Fibroblast of lung (primary cell): ENCODE measurements at regions not wholly inside any gene's neighbourhood (a gene's known extent, or its start where the extent isn't known, plus 50 kb on each side); places are given as distances from the start of the nearest gene placed in this dataset.
A peak's percentile ranks its signal among the peaks of the same experiment; 100 is the strongest.

Source experiments
- DNase-seq, 2 donors: peaks; one replicate each; pipeline versions ENCODE4 v3.0.0 to v3.0.0-alpha.2; 2010; ENCODE audit warnings: low read depth in 2 of 2
- H2AFZ ChIP-seq: 2 replicates; pipeline ENCODE4 v1.5.1; 2012; ENCODE audit warnings: low read length, control low read depth, inconsistent platforms
- H3K27ac ChIP-seq: 2 replicates; pipeline ENCODE4 v1.5.1; 2011; ENCODE audit warnings: low read length, control low read depth; ENCODE audit not compliant: insufficient read depth
- H3K27me3 ChIP-seq: 2 replicates; pipeline ENCODE4 v1.5.1; 2011; ENCODE audit warnings: mild to moderate bottlenecking, low read length; ENCODE audit not compliant: control insufficient read depth, insufficient read depth
- H3K36me3 ChIP-seq: 2 replicates; pipeline ENCODE4 v1.5.1; 2011; ENCODE audit warnings: low read length; ENCODE audit not compliant: control insufficient read depth, insufficient read depth
- H3K4me1 ChIP-seq: 2 replicates; pipeline ENCODE4 v1.5.1; 2011; ENCODE audit warnings: low read length; ENCODE audit not compliant: control insufficient read depth, insufficient read depth; ENCODE audit errors: extremely low read depth
- H3K4me2 ChIP-seq: 2 replicates; pipeline ENCODE4 v1.5.1; 2011; ENCODE audit warnings: low read length, control low read depth; ENCODE audit not compliant: insufficient read depth; ENCODE audit errors: extremely low read depth
- H3K4me3 ChIP-seq, 4 experiments: fragments of 200-600 bp in 1 of 4; sonication (generic) in 1 of 4; replicated peaks in 1 of 4; 2 replicates each; pipeline ENCODE4 v1.5.1; 2011 to 2016; ENCODE audit warnings: low read length in 4 of 4, low read depth in 3 of 4, mild to moderate bottlenecking in 3 of 4, control low read depth in 2 of 4, inconsistent platforms in 1 of 4, mixed read lengths in 1 of 4; ENCODE audit not compliant: insufficient read depth in 1 of 4; ENCODE audit errors: control extremely low read depth in 1 of 4
- H3K79me2 ChIP-seq: 2 replicates; pipeline ENCODE4 v1.5.1; 2012; ENCODE audit warnings: mild to moderate bottlenecking, low read length, inconsistent platforms; ENCODE audit not compliant: control insufficient read depth, insufficient read depth
- H3K9ac ChIP-seq: 2 replicates; pipeline ENCODE4 v1.5.1; 2011; ENCODE audit warnings: mild to moderate bottlenecking, low read length, control low read depth; ENCODE audit not compliant: insufficient read depth
- H3K9me3 ChIP-seq: 2 replicates; pipeline ENCODE4 v1.5.1; 2012; ENCODE audit warnings: low read depth, low read length; ENCODE audit not compliant: control insufficient read depth, insufficient read depth
- H4K20me1 ChIP-seq: 2 replicates; pipeline ENCODE4 v1.5.1; 2011; ENCODE audit warnings: low read length; ENCODE audit not compliant: control insufficient read depth, insufficient read depth; ENCODE audit errors: extremely low read depth
- CTCF ChIP-seq, 2 donors: IDR thresholded peaks in 1 of 2; conservative IDR thresholded peaks in 1 of 2; 1 replicate in 1 of 2; 2 replicates in 1 of 2; pipeline ENCODE4 v1.5.1; 2011 to 2012; ENCODE audit warnings: low read length in 2 of 2, control low read depth in 1 of 2, inconsistent platforms in 1 of 2, low read depth in 1 of 2, mild to moderate bottlenecking in 1 of 2
- EZH2 ChIP-seq: IDR thresholded peaks from 2 replicates; pipeline ENCODE4 v1.5.1; 2012; ENCODE audit warnings: low read length, control low read depth, mild to moderate bottlenecking; ENCODE audit errors: missing control alignments

GRCh38 chr13:109406376-109406992 lies 379.9 kb downstream of the IRS2 start:
- no peaks in the 10 kb centered on the region for H3K9me3 ChIP-seq
- no peaks in the 10 kb centered on the region for H3K4me1 ChIP-seq
- H3K4me3 ChIP-seq = no peak overlapping the region
- TF ChIP-seq EZH2 = no peak
- no peak for TF ChIP-seq CTCF (conservative IDR thresholded peaks at IDR 0.05 in 1 of 2, IDR thresholded peaks at IDR 0.05 in 1 of 2; ENCODE audit: low read depth in 1 of 2, low read length in 2 of 2)
- H3K27me3 ChIP-seq = no peaks in the 10 kb centered on the region
- no peaks in the 10 kb centered on the region for H4K20me1 ChIP-seq
- no peak overlapping the region for H3K4me2 ChIP-seq
- DNase-seq = no peak
- no peak overlapping the region for H3K27ac ChIP-seq
- no peaks in the 10 kb centered on the region for H3K79me2 ChIP-seq
- no peaks in the 10 kb centered on the region for H3K36me3 ChIP-seq
- no peak overlapping the region for H2AFZ ChIP-seq
- H3K9ac ChIP-seq = no peak overlapping the region

- no peak overlapping the region for H3K27ac ChIP-seq
- DNase-seq = peak in 1 of 2 donors; percentile 22
- H3K4me3 ChIP-seq = no peak overlapping the region
- TF ChIP-seq EZH2 = no peak
- no peak for TF ChIP-seq CTCF (conservative IDR thresholded peaks at IDR 0.05 in 1 of 2, IDR thresholded peaks at IDR 0.05 in 1 of 2; ENCODE audit: low read depth in 1 of 2, low read length in 2 of 2)
- no peaks in the 10 kb centered on the region for H3K27me3 ChIP-seq
- H3K79me2 ChIP-seq = no peaks in the 10 kb centered on the region
- H4K20me1 ChIP-seq = no peaks in the 10 kb centered on the region
- no peaks in the 10 kb centered on the region for H3K4me1 ChIP-seq
- no peak overlapping the region for H2AFZ ChIP-seq
- no peak overlapping the region for H3K9ac ChIP-seq
- no peak overlapping the region for H3K4me2 ChIP-seq
- H3K9me3 ChIP-seq = no peaks in the 10 kb centered on the region
- H3K36me3 ChIP-seq = no peaks in the 10 kb centered on the region
Measured at GRCh38 chr13:109403012-109403421, 383.4 kb downstream of the IRS2 start.

- no peak overlapping the region for H2AFZ ChIP-seq
- H3K36me3 ChIP-seq = no peaks in the 10 kb centered on the region
- no peak for DNase-seq
- H3K79me2 ChIP-seq = no peaks in the 10 kb centered on the region
- no peak overlapping the region for H3K27ac ChIP-seq
- H3K4me2 ChIP-seq = no peak overlapping the region
- no peaks in the 10 kb centered on the region for H3K4me1 ChIP-seq
- no peak for TF ChIP-seq CTCF (conservative IDR thresholded peaks at IDR 0.05 in 1 of 2, IDR thresholded peaks at IDR 0.05 in 1 of 2; ENCODE audit: low read depth in 1 of 2, low read length in 2 of 2)
- no peak for TF ChIP-seq EZH2
- H4K20me1 ChIP-seq = no peaks in the 10 kb centered on the region
- no peak overlapping the region for H3K9ac ChIP-seq
- no peaks in the 10 kb centered on the region for H3K27me3 ChIP-seq
- no peaks in the 10 kb centered on the region for H3K9me3 ChIP-seq
- no peak overlapping the region for H3K4me3 ChIP-seq
Measured at GRCh38 chr13:109401891-109402290, 384.5 kb downstream of the IRS2 start.
